Stimulated activated naive CD8-positive, alpha-beta T cell treated with anti-CD3 and anti-CD28 coated beads, Interleukin-15, Interleukin-2, amounts not matched to agents 100 U/mL and 50 U/mL, for 24 hours (primary cell): ENCODE measurements at regions not wholly inside any gene's neighbourhood (a gene's known extent, or its start where the extent isn't known, plus 50 kb on each side); places are given as distances from the start of the nearest gene placed in this dataset.

Source experiments
- ATAC-seq: fragments of 150-1000 bp; cut with Tn5 transposase; one replicate; pipeline ENCODE4 v1.10.0; 2021
- DNase-seq: peaks from one replicate; pipeline ENCODE4 v3.0.0; 2021

- no peak for ATAC-seq
- DNase-seq = no peak
Measured at GRCh38 chr6:100268326-100268725, 196.4 kb downstream of the SIM1 start.

- no peak for ATAC-seq
- no peak for DNase-seq
Measured at GRCh38 chr6:100267721-100268123, 197.0 kb downstream of the SIM1 start.

DNA sequence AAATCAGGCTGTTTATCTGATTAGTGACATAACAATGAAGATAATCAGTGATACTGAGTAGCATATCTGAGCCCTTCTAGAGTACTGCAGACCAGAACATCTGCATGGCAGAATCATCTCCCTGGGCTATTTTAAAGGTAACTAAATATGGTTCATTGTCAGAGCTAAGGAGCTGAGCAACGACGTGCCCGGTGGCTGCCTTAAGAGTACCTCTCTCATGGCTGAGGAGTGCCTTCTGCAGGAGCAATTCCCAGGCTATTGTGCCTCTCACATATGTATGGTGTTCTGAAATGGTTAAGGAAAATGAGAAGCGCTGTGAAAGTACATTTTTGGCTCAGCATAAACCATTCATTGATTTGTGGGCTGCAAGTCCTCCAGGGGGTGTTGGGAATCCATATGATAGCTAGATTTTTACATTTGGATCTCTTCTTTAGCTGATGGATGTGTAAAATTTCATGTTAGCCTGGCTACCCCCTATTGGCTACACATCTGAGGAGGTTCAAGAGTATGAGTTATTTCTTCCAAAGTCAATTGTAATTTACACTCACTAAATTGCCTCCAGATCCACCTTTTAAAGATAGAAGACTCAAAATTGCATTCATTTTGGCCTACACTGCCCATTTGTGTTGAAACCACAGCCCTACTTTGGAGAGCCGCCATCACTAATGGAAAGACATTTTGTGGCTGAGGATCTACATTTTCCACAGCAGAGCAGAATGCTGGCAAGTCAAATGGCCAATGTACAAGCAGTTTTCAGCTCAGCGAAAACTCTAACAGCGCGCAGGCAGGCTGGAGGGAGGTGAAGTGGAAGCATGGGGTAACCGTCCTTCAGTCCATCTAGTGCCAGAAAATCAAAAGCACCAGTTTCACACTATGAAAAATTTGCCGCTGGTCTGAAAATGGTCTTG lies 198.0 kb downstream of the SIM1 start:
- ATAC-seq (no peak), DNase-seq (no peak)

GRCh38 chr6:100262086-100262485 lies 202.6 kb downstream of the SIM1 start:
- ATAC-seq (no peak), DNase-seq (no peak)

DNA sequence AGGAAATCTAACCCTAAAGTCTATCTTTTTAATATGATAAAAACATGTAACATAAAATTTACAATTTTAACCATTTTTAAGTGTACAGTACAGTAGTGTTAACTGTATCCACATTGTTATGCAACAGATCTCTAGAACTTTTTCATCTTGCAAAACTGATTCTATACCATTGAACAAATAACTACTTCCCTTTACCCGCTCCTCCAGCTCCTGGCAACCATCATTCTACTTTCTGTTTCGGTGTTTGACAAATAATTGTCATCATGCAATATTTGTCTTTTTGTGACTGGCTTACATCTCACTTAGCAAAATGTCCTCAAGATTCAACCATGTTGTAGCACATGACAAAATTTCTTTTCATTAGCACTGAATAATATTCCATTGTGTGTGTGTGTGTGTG lies 203.2 kb downstream of the SIM1 start:
- no peak for DNase-seq
- no peak for ATAC-seq

DNA sequence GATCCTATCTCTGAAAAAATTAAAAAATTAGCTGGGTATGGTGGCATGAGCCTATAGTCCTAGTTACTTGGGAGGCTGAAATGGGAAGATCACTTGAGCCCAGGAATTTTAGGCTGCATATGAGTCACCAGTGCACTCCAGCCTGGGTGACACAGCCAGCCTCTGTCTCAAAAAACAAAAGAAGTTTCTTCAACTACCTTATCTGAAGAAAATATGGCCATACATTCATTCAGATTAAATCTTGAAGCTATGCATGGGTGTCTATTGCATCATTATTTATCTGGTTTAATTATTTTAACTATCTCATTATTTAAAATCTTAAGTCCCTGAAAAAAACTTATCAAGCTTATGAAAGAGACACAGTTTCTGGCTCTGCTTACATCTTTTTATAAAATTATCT lies 204.1 kb downstream of the SIM1 start:
- no peak for DNase-seq
- ATAC-seq = no peak

DNA sequence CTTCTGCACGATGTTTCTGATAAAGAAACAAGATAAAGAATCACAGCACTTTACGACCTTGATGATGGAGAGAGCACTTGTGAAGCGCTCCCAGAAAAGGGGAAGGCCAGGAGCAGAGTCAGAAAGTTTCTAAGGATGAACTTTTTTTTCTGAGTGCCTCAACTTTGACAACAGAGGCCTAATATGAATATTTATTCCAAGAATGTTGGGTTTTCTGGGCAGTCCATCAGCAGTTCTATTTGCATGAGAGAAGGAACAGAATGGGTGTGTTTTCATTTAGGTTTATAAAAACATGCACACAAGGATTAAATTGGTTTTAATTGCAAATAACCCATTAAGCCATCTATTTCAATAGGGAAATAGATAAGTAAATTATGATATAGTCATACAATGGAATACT lies 204.9 kb downstream of the SIM1 start:
- DNase-seq = no peak
- no peak for ATAC-seq

DNA sequence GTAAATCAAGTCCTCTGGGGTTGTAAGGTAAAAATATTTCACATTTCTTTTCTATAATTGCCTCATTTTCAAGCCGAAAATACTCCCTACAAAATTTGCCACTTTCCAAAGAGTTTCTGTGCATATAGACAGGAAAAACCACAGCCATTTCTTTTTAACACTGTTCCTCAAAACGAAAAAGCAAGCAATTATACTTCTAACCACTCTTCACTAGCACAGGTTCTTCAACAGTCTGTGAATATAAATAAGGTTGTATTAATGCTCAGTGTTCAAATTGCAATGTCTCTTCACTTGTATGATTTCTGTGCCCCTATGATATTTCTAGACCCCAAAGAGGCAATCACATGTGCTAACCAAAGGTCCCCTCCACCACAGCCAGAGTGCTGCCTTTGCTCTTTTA lies 206.0 kb downstream of the SIM1 start:
- no peak for DNase-seq
- ATAC-seq = no peak

GRCh38 chr6:100257793-100258395 lies 206.8 kb downstream of the SIM1 start:
- DNase-seq (no peak), ATAC-seq (no peak)

DNA sequence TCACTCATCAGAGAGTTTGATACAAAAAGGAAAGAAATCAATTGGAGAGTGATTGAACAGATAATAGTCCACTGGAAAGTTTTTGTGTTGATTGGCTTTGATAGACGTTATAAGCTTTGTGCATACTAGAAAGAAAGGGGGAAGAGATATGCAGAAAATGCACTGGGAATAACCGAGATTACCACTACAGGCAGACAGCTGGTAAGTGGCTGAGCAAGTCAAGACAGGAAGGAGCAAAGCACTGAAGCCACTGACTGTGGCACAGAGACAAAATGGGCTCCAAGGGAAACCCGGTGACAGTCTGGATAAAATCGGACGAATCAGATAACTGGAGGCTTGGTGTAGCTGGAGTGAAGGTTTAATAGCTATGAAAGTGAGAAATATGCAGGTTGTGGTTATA lies 209.0 kb downstream of the SIM1 start:
- no peak for DNase-seq
- ATAC-seq = no peak

- ATAC-seq (no peak), DNase-seq (no peak)
Measured at GRCh38 chr6:100247123-100247522, 217.6 kb downstream of the SIM1 start.

- no peak for DNase-seq
- ATAC-seq = no peak
Measured at GRCh38 chr6:100246206-100246605, 218.5 kb downstream of the SIM1 start.

GRCh38 chr6:100240798-100241197 lies 223.9 kb downstream of the SIM1 start:
- ATAC-seq (no peak), DNase-seq (no peak)

DNA sequence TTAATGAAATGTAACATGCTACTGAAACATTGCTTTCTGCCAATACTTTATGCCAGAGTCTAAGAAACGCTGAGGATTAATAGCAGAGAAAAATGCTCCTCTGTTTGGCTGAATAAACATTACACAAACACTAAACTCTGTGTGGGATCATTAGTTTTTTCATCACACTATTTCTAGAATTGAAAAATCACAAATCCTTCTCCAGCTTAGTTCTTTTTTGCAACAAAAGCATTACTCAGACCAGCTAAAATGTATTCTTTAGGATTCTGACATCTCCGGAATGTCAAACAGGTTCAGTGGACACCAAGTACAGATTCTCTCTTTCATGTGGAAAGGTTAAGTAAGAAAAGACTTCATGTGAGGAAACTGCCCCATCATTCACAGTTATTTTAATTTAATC lies 226.9 kb downstream of the SIM1 start:
- no peak for DNase-seq
- ATAC-seq = no peak

- ATAC-seq = no peak
Measured at GRCh38 chr6:100236389-100236788, 228.3 kb downstream of the SIM1 start.

DNA sequence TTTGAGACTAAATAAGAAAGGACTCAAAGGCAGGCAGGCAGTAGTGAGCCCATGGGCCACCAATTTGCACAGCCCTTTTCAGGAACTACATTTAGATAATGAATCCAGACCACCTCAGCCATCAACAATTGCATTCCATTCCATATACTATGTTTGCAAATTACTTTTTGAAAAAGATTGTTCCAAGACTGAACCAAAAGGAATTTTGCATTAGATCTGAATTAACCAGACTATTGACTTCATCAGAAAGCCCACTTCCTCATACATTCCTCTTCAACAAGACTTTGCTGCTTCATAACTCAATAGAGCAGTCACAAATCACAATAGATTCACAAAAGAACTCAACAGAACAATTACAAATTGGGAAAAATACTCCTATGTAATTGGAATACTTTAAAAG lies 229.1 kb downstream of the SIM1 start:
- ATAC-seq = no peak
- no peak for DNase-seq

More at GRCh38 chr6:100236389-100236788, 228.3 kb downstream of the SIM1 start:
- no peak for DNase-seq

DNA sequence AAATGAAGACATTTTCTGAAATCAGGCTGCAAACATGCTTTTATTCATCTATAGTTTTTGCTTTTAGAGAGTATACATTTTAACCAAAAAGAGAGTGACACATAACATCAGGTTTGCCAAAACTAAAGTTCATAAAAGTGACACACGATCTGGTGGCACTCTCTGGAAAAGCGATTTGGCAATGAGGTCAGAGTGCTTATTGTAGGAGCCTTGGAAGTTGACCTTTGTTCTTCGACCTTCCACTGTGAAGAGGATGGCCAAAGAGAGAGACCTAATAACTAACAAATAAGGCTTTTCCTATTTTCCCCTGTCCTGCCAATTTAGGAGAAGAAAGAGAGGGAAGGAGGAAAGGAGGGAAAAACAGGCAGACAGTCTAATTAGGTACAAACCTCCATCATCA lies 230.1 kb downstream of the SIM1 start:
- DNase-seq (no peak), ATAC-seq (no peak)

DNA sequence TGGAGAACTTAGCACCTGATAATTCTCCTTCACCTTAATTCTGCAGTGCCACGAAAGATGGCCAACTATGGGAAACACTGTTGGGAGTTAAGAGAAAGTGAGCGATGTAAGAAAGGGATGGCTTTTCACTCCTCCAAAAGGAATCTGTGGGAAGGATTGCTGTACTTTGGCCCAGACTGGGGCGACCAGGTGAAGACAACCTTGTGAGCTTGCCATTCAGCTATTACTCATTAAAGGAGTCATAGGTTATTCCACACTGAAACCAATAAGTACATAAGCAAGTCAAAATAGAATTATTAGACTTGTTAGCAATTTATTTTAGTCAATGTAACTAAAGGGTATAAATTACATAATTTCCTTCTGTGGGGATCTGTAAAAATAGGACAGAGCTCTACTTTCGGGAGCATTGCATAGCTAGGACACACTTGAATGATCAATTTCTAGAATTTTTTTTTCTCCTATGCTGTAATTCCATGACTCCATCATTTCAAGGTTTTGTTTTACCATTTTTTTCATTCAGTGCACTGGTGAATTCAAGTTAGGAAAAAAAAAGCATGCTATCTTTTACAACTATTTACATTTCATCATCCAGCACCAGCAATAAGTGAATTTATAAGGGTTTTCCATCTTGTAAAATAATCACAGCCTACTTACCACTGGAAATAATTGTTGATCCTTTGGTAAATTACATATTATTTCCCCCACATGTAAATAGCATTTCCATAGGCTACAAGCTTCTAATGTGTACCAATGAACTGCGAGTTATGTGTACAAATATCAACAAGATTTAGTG lies 231.7 kb downstream of the SIM1 start:
- no peak for DNase-seq

GRCh38 chr6:100230953-100231316 lies 233.8 kb downstream of the SIM1 start:
- DNase-seq (no peak), ATAC-seq (no peak)

More for the DNA sequence above, 231.7 kb downstream of the SIM1 start:
- no peak for ATAC-seq

GRCh38 chr6:100230115-100230952 lies 234.4 kb downstream of the SIM1 start:
- DNase-seq = no peak
- ATAC-seq = no peak

DNA sequence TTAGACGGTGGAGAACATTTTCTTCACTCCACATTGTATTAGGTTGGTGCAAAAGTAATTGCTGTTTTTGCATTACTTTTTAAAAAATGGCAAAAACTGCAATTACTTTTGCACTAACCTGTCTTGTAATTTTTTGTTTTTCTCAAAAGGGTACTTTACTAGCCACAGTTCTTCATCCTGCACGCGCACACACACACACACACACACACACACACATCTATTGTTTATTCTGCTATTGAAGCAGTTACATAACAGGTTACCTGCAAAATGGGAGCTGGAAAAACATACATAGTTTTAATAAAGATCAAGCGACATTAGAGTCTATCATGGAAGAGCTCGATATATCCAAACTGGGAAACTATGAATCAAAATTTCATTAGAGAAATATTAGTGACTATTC lies 235.2 kb downstream of the SIM1 start:
- DNase-seq = no peak

GRCh38 chr6:100228834-100229441 lies 234.9 kb upstream of the MCHR2 start:
- DNase-seq (peak; percentile 55), ATAC-seq (peak; percentile 84)

More for the DNA sequence above, 235.2 kb downstream of the SIM1 start:
- no peak for ATAC-seq
